Adipocyte (in vitro differentiated cells): ENCODE measurements at regions not wholly inside any gene's neighbourhood (a gene's known extent, or its start where the extent isn't known, plus 50 kb on each side); places are given as distances from the start of the nearest gene placed in this dataset.

Experiments
- DNase-seq: peaks from one replicate; pipeline ENCODE4 v3.0.0-alpha.2; 2015; ENCODE audit warnings: low read depth
- H3K27me3 ChIP-seq: replicated peaks from 2 replicates; pipeline ENCODE4 v1.7.0; 2013; ENCODE audit warnings: mild to moderate bottlenecking, low read length, moderate library complexity; ENCODE audit not compliant: control insufficient read depth, insufficient read depth
- H3K36me3 ChIP-seq: 2 replicates; pipeline ENCODE4 v1.7.0; 2013; ENCODE audit warnings: low read length, mild to moderate bottlenecking, moderate library complexity; ENCODE audit not compliant: control insufficient read depth, insufficient read depth, severe bottlenecking
- H3K4me1 ChIP-seq: 2 replicates; pipeline ENCODE4 v1.7.0; 2013; ENCODE audit warnings: mild to moderate bottlenecking, low read length, moderate library complexity; ENCODE audit not compliant: control insufficient read depth, insufficient read depth
- H3K4me3 ChIP-seq: 2 replicates; pipeline ENCODE4 v1.7.0; 2013; ENCODE audit warnings: mild to moderate bottlenecking, low read length, moderate library complexity
- H3K9ac ChIP-seq: 2 replicates; pipeline ENCODE4 v1.7.0; 2013; ENCODE audit warnings: mild to moderate bottlenecking, low read length, moderate library complexity
- H3K9me3 ChIP-seq: 2 replicates; pipeline ENCODE4 v1.7.0; 2013; ENCODE audit warnings: mild to moderate bottlenecking, low read length, moderate library complexity; ENCODE audit not compliant: control insufficient read depth

DNA sequence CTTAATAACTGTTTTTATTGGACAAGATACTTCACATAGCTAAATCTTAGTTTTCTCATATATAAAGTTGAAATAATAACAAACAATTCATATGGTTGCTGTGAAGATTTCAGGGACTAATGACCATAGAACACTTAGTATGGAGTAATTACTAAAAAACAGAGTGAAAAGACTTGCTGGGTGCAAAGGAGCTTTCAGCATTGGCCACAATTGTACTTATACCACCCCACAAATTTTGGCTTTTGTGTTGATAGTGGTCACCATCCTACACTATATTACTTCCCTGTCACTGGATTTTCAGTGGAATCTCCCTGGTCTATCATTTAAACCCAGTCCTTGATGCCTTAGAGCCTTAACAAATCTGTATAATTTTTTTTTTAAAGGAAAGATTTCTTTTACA lies 398.6 kb upstream of the EPHA7 start:
- Histone ChIP-seq H3K9ac (no peak overlapping the region), H3K9me3 (peaks cover 4% of the 10 kb centered on the region), H3K36me3 (no peaks in the 10 kb centered on the region), H3K27me3 (no peaks in the 10 kb centered on the region), H3K4me3 (no peak overlapping the region), H3K4me1 (no peaks in the 10 kb centered on the region)
- no peak for DNase-seq

DNA sequence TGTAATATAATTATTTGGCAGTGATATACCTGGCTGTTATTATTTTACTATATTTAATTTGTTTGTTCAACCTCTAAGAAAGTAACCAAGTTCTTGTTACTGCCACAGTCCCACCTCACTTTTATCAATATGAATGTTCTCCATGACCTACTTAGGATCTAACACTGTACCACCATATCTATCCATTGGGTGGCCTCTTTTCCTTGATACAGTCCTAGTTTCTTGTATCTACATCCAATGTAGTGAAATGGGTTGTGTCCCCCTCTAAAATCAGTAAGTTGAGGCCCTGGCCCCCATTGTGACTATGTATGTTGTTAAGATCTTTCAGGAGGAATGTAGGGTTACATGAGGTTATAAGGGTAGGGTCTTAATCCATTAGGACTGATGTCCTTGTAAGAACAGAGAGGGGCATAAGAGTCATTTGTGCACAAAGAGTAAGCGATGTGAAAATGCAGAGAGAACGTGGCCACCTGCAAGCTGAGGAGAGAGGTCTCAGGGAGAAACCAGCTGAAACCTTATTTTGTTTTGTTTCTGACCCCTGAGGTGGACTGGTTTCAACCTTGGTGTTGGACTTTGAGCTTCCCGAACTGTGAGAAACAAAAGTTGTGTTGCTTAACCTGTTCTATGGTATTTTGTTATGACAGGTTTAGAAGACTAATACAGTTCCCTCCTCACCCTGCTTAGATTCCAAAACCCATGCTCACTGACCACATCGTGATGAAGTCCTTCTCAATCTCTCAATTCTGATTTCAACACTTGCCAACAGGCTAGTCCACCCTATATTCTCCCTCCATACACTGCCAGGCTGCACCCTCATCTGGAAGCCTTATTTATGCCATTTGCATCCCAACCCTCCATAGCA lies 387.3 kb upstream of the EPHA7 start:
- DNase-seq: no peak
- Histone ChIP-seq H3K9ac (no peak overlapping the region), H3K9me3 (peaks cover 14% of the 10 kb centered on the region), H3K4me1 (no peaks in the 10 kb centered on the region), H3K27me3 (no peaks in the 10 kb centered on the region), H3K36me3 (no peaks in the 10 kb centered on the region), H3K4me3 (no peak overlapping the region)

DNA sequence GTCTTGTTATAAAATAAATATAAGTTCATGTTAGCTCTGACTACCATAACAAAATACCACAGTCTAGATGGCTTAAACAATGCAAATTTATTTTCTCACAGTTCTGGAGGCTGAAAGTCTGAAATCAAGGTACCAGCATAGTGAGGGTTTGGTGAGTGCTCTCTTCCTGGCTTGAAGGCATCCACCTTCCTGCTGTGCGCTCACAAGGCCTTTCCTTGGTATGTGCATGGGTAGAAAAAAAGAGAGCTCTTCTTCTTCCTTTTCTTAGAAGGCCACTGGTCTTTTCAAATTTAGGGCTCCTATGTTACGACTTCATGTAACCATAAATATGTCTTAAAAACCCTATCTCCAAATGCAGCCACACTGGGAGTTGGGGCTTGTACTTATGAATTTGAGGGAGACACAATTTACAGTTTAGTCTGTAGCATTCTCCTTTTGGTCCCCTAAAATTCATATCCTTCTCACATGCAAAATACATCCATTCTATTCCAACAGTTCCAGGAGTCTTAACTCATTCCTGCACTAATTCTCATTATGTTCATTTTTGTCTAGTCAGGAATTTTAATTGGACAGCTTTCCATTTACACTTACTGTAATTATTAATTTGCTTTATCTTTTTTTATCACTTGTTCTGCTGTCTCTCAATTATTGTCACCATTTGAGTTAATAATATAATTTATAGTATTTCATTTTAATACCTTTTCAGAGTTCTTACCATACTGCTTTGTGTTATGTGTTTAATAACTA lies 381.9 kb upstream of the EPHA7 start:
- Histone ChIP-seq H3K4me1 (peaks cover 17% of the 10 kb centered on the region), H3K9ac (no peak overlapping the region), H3K4me3 (no peak overlapping the region), H3K36me3 (no peaks in the 10 kb centered on the region), H3K9me3 (no peaks in the 10 kb centered on the region), H3K27me3 (no peaks in the 10 kb centered on the region)
- DNase-seq: no peak

GRCh38 chr6:93799226-93799625 lies 379.9 kb upstream of the EPHA7 start:
- H3K36me3 ChIP-seq: no peaks in the 10 kb centered on the region
- DNase-seq: peak; percentile 12
- no peak overlapping the region for H3K9ac ChIP-seq
- peaks cover 17% of the 10 kb centered on the region for H3K4me1 ChIP-seq
- no peaks in the 10 kb centered on the region for H3K9me3 ChIP-seq
- H3K4me3 ChIP-seq: peak overlapping the region; percentile 65
- H3K27me3 ChIP-seq: no peaks in the 10 kb centered on the region

GRCh38 chr6:93794166-93794565 lies 374.8 kb upstream of the EPHA7 start:
- no peaks in the 10 kb centered on the region for H3K36me3 ChIP-seq
- no peaks in the 10 kb centered on the region for H3K27me3 ChIP-seq
- no peaks in the 10 kb centered on the region for H3K9me3 ChIP-seq
- H3K9ac ChIP-seq: no peak overlapping the region
- H3K4me1 ChIP-seq: peaks cover 27% of the 10 kb centered on the region
- no peak for DNase-seq
- no peak overlapping the region for H3K4me3 ChIP-seq

- DNase-seq: peak; percentile 43
- H3K4me3 ChIP-seq: no peak overlapping the region
- no peak overlapping the region for H3K9ac ChIP-seq
- H3K4me1 ChIP-seq: peaks cover 23% of the 10 kb centered on the region
- no peaks in the 10 kb centered on the region for H3K27me3 ChIP-seq
- no peaks in the 10 kb centered on the region for H3K9me3 ChIP-seq
- no peaks in the 10 kb centered on the region for H3K36me3 ChIP-seq
Observed at GRCh38 chr6:93792746-93793145, 373.4 kb upstream of the EPHA7 start.

DNA sequence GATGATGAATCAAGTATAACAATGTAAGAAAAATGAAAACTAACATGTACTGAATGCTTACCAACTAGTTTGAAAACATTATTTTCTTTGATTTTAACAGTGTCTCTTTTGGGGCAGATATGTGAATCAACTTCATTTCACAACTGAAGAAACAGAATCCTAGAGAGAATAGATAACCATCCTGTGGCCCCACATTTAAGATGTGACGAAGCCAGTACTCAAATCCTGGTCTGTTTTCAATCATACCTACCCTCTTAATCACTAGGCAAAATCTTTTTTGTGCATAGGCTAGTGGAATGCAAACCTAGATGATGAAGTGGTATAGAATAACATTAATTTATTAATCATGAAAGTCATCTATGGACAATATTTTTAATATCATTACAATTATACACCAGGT lies 371.6 kb upstream of the EPHA7 start:
- no peak overlapping the region for H3K9ac ChIP-seq
- no peak overlapping the region for H3K4me3 ChIP-seq
- peak; percentile 31 for DNase-seq
- peaks cover 32% of the 10 kb centered on the region for H3K4me1 ChIP-seq
- no peaks in the 10 kb centered on the region for H3K36me3 ChIP-seq
- no peaks in the 10 kb centered on the region for H3K27me3 ChIP-seq
- no peaks in the 10 kb centered on the region for H3K9me3 ChIP-seq

DNA sequence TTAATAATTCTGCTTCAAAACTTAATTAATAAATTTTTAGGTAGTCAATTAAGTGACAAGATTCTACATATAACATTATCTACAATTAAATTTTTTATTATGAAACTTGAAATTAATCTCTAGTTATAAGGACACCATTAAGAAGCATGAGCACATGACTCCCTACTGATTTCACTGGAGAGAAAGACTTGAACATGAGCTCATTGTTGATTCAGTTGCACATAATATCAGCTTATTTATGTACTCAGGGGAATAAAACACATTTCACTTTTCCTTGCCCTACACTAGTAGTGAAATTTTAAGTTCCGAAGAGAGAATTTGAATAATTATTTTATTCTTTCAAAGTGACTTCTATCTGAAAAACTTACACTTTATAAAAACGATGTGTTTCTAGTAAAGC lies 370.2 kb upstream of the EPHA7 start:
- Histone ChIP-seq H3K9ac (no peak overlapping the region), H3K4me3 (no peak overlapping the region), H3K36me3 (no peaks in the 10 kb centered on the region), H3K27me3 (no peaks in the 10 kb centered on the region), H3K4me1 (peaks cover 42% of the 10 kb centered on the region), H3K9me3 (no peaks in the 10 kb centered on the region)
- no peak for DNase-seq

- no peaks in the 10 kb centered on the region for H3K27me3 ChIP-seq
- no peak overlapping the region for H3K4me3 ChIP-seq
- no peaks in the 10 kb centered on the region for H3K9me3 ChIP-seq
- no peak overlapping the region for H3K9ac ChIP-seq
- H3K36me3 ChIP-seq: no peaks in the 10 kb centered on the region
- peak; percentile 10 for DNase-seq
- H3K4me1 ChIP-seq: peaks cover 50% of the 10 kb centered on the region
Observed at GRCh38 chr6:93787841-93788240, 368.5 kb upstream of the EPHA7 start.

GRCh38 chr6:93786474-93787330 lies 367.3 kb upstream of the EPHA7 start:
- H3K9me3 ChIP-seq: no peaks in the 10 kb centered on the region
- peak overlapping the region; percentile 84 for H3K9ac ChIP-seq
- H3K4me3 ChIP-seq: peak overlapping the region; percentile 80
- peaks cover 50% of the 10 kb centered on the region for H3K4me1 ChIP-seq
- H3K36me3 ChIP-seq: no peaks in the 10 kb centered on the region
- H3K27me3 ChIP-seq: no peaks in the 10 kb centered on the region
- no peak for DNase-seq

DNA sequence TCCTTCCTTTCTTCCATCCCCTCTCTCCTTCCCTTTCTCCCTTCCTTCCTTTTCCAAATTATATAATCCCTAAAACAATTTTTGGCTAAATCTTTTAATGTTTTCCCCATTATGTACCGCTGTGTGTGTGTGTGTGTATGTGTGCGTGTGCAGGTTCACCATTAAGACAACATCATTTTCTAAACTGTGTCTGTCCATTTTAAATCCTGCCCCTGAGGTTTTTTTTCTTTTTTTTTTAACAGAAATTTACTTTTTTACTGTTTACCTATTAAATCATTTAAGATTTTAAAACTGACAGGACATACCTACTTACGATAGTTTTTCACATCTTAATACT lies 366.3 kb upstream of the EPHA7 start:
- H3K9me3 ChIP-seq: no peaks in the 10 kb centered on the region
- H3K4me3 ChIP-seq: peak overlapping the region; percentile 80
- H3K9ac ChIP-seq: peak overlapping the region; percentile 84
- peaks cover 44% of the 10 kb centered on the region for H3K4me1 ChIP-seq
- no peaks in the 10 kb centered on the region for H3K27me3 ChIP-seq
- DNase-seq: no peak
- H3K36me3 ChIP-seq: no peaks in the 10 kb centered on the region
